ENCODE measurements at regions not wholly inside any gene's neighbourhood (a gene's known extent, or its start where the extent isn't known, plus 50 kb on each side); places are given as distances from the start of the nearest gene placed in this dataset.
A peak's percentile ranks its signal among the peaks of the same experiment; 100 is the strongest.

DNA sequence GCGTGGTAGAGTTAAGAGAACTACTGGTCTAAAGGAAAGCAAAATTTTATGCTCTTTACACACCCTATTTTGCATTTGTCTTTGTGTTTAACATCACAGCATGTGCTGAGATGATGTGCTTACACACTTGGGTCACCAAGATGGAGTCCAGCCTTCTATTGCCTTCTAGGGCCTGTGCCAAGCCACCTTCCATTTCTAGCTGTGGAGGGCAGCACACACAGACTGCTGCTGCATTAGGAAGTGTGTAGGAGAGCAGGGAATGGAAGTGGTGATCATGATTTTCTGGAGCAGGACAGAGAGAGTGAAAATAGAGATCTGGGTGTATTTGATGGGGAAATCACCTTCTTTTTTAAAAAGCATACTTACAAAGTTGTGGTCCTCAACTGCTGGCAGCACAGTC is 191.6 kb downstream of the SOX4 start:
- Histone ChIP-seq H3K14ac (ENCODE audit: low read length) (no peak overlapping the region), H2BK120ac (ENCODE audit: insufficient read depth, low read length, poor library complexity) (no peak overlapping the region), H3K4me3 (ENCODE audit: low read depth, low read length) (no peak overlapping the region), H3K9me3 (ENCODE audit: insufficient read depth, low read depth, low read length) (no peaks in the 10 kb centered on the region), H3K4me1 (ENCODE audit: control insufficient read depth in 1 of 2, insufficient read depth in 2 of 2, low read length in 2 of 2) (no peaks in the 10 kb centered on the region), H4K91ac (ENCODE audit: low read depth, low read length) (no peak overlapping the region), H3K4ac (ENCODE audit: low read depth, low read length) (no peak overlapping the region), H3K79me2 (ENCODE audit: control insufficient read depth, insufficient read depth, low read length, poor library complexity) (no peaks in the 10 kb centered on the region), H3K23ac (ENCODE audit: low read length) (no peak overlapping the region), H2AK5ac (ENCODE audit: low read length) (no peak overlapping the region), H3K9ac (ENCODE audit: low read length) (no peak overlapping the region), H3K18ac (ENCODE audit: low read length) (no peak overlapping the region), H3K27me3 (ENCODE audit: insufficient read depth, low read length) (no peaks in the 10 kb centered on the region), H3K27ac (ENCODE audit: low read depth, low read length) (no peak overlapping the region), H4K8ac (ENCODE audit: low read depth, low read length) (no peak overlapping the region), H3K36me3 (ENCODE audit: control insufficient read depth in 1 of 2, insufficient read depth in 2 of 2, low read length in 2 of 2) (peaks cover 0 to 7% of the 10 kb centered on the region in 2 experiments), H4K12ac (ENCODE audit: low read depth, low read length) (no peak overlapping the region), H2BK5ac (ENCODE audit: low read depth, low read length, poor library complexity) (no peak overlapping the region), H3K4me2 (ENCODE audit: low read length) (no peak overlapping the region), H2AFZ (ENCODE audit: insufficient read depth, low read length, poor library complexity) (no peak overlapping the region), H2BK12ac (ENCODE audit: low read length) (peak overlapping the region; percentile 1), H3K79me1 (ENCODE audit: low read length) (no peaks in the 10 kb centered on the region)
- DNase-seq = no peak
- WGBS (ENCODE audit: extremely low coverage, insufficient coverage, insufficient read length) = no CpG with 5 or more reads among the region's 1 CpG

DNA sequence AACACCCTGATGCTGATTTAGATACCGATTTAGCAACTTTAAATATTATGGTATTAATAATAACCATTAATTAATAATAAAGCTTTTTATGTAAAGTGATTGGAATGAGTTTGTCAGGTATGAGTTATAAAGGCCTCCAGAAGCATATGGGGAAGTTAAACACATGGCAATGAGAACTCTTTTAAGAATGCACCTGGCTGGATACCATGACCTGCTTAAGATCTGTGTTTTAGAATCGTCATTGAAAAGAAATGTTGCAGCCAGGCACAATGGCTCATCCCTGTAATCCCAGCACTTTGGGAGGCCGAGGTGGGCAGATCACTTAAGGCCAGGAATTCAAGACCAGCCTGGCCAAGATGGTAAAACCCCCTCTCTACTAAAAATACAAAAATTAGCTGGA is 197.5 kb downstream of the SOX4 start:
- no peak overlapping the region for H2BK12ac ChIP-seq (ENCODE audit: low read length)
- no peak overlapping the region for H3K27ac ChIP-seq (ENCODE audit: low read depth, low read length)
- H3K27me3 ChIP-seq (ENCODE audit: insufficient read depth, low read length) = no peaks in the 10 kb centered on the region
- H3K4me1 ChIP-seq (ENCODE audit: control insufficient read depth in 1 of 2, insufficient read depth in 2 of 2, low read length in 2 of 2) = no peaks in the 10 kb centered on the region
- no peak overlapping the region for H3K14ac ChIP-seq (ENCODE audit: low read length)
- H2BK120ac ChIP-seq (ENCODE audit: insufficient read depth, low read length, poor library complexity) = no peak overlapping the region
- no peak overlapping the region for H3K4me2 ChIP-seq (ENCODE audit: low read length)
- no peak overlapping the region for H3K23ac ChIP-seq (ENCODE audit: low read length)
- no peak overlapping the region for H4K91ac ChIP-seq (ENCODE audit: low read depth, low read length)
- H3K18ac ChIP-seq (ENCODE audit: low read length) = no peak overlapping the region
- no peak overlapping the region for H2BK5ac ChIP-seq (ENCODE audit: low read depth, low read length, poor library complexity)
- WGBS (ENCODE audit: extremely low coverage, insufficient coverage, insufficient read length) = no CpG with 5 or more reads among the region's 3 CpGs
- H4K8ac ChIP-seq (ENCODE audit: low read depth, low read length) = no peak overlapping the region
- no peaks in the 10 kb centered on the region for H3K79me1 ChIP-seq (ENCODE audit: low read length)
- peak; percentile 57 to 81 for DNase-seq
- no peak overlapping the region for H3K4me3 ChIP-seq (ENCODE audit: low read depth, low read length)
- no peaks in the 10 kb centered on the region for H3K9me3 ChIP-seq (ENCODE audit: insufficient read depth, low read depth, low read length)
- H4K12ac ChIP-seq (ENCODE audit: low read depth, low read length) = no peak overlapping the region
- no peak overlapping the region for H3K4ac ChIP-seq (ENCODE audit: low read depth, low read length)
- H2AFZ ChIP-seq (ENCODE audit: insufficient read depth, low read length, poor library complexity) = no peak overlapping the region
- H3K36me3 ChIP-seq (ENCODE audit: control insufficient read depth in 1 of 2, insufficient read depth in 2 of 2, low read length in 2 of 2) = peaks cover 3 to 6% of the 10 kb centered on the region in 2 experiments
- H3K9ac ChIP-seq (ENCODE audit: low read length) = no peak overlapping the region
- H3K79me2 ChIP-seq (ENCODE audit: control insufficient read depth, insufficient read depth, low read length, poor library complexity) = no peaks in the 10 kb centered on the region
- no peak overlapping the region for H2AK5ac ChIP-seq (ENCODE audit: low read length)

- Histone ChIP-seq H4K8ac (ENCODE audit: low read depth, low read length) (no peak overlapping the region), H3K14ac (ENCODE audit: low read length) (no peak overlapping the region), H3K4me3 (ENCODE audit: low read depth, low read length) (no peak overlapping the region), H2BK12ac (ENCODE audit: low read length) (no peak overlapping the region), H3K9ac (ENCODE audit: low read length) (no peak overlapping the region), H4K91ac (ENCODE audit: low read depth, low read length) (no peak overlapping the region), H3K4me1 (ENCODE audit: control insufficient read depth in 1 of 2, insufficient read depth in 2 of 2, low read length in 2 of 2) (no peaks in the 10 kb centered on the region), H3K9me3 (ENCODE audit: insufficient read depth, low read depth, low read length) (no peaks in the 10 kb centered on the region), H2AFZ (ENCODE audit: insufficient read depth, low read length, poor library complexity) (no peak overlapping the region), H3K4ac (ENCODE audit: low read depth, low read length) (no peak overlapping the region), H3K36me3 (ENCODE audit: control insufficient read depth in 1 of 2, insufficient read depth in 2 of 2, low read length in 2 of 2) (peaks cover 3 to 4% of the 10 kb centered on the region in 2 experiments), H2BK120ac (ENCODE audit: insufficient read depth, low read length, poor library complexity) (no peak overlapping the region), H3K4me2 (ENCODE audit: low read length) (no peak overlapping the region), H3K79me1 (ENCODE audit: low read length) (no peaks in the 10 kb centered on the region), H2AK5ac (ENCODE audit: low read length) (no peak overlapping the region), H3K79me2 (ENCODE audit: control insufficient read depth, insufficient read depth, low read length, poor library complexity) (no peaks in the 10 kb centered on the region), H3K27me3 (ENCODE audit: insufficient read depth, low read length) (no peaks in the 10 kb centered on the region), H3K18ac (ENCODE audit: low read length) (no peak overlapping the region), H2BK5ac (ENCODE audit: low read depth, low read length, poor library complexity) (no peak overlapping the region), H3K23ac (ENCODE audit: low read length) (no peak overlapping the region), H3K27ac (ENCODE audit: low read depth, low read length) (no peak overlapping the region), H4K12ac (ENCODE audit: low read depth, low read length) (no peak overlapping the region)
- DNase-seq = peak in 1 of 2 donors; percentile 50
- no CpG with 5 or more reads among the region's 4 CpGs for WGBS (ENCODE audit: extremely low coverage, insufficient coverage, insufficient read length)
These were observed 198.0 kb downstream of the SOX4 start for GRCh38 chr6:21791581-21791980.

DNA sequence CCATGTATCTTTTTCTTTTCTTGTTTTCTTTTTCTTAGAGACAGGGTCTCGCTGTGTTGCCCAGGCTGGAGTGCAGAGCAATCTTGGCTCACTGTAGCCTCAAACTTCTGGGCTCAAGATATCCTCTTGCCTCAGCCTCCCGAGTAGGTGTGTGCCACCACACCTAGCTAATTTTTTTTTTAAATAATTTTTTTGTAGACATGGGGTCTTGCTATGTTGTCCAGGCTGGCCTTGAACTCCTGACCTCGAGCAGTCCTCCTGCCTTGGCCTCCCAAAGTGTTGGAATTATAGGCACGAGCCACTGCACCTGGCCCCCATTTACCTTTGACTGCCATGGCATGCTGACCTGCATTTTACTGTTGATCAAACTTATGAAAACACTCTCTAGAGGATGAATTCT is 198.6 kb downstream of the SOX4 start:
- Histone ChIP-seq H2AFZ (ENCODE audit: insufficient read depth, low read length, poor library complexity) (no peak overlapping the region), H2BK5ac (ENCODE audit: low read depth, low read length, poor library complexity) (no peak overlapping the region), H3K4me1 (ENCODE audit: control insufficient read depth in 1 of 2, insufficient read depth in 2 of 2, low read length in 2 of 2) (no peaks in the 10 kb centered on the region), H3K23ac (ENCODE audit: low read length) (no peak overlapping the region), H4K8ac (ENCODE audit: low read depth, low read length) (no peak overlapping the region), H3K36me3 (ENCODE audit: control insufficient read depth in 1 of 2, insufficient read depth in 2 of 2, low read length in 2 of 2) (peaks cover 3 to 4% of the 10 kb centered on the region in 2 experiments), H3K4me3 (ENCODE audit: low read depth, low read length) (no peak overlapping the region), H4K91ac (ENCODE audit: low read depth, low read length) (no peak overlapping the region), H2BK12ac (ENCODE audit: low read length) (no peak overlapping the region), H3K27ac (ENCODE audit: low read depth, low read length) (no peak overlapping the region), H3K79me1 (ENCODE audit: low read length) (no peaks in the 10 kb centered on the region), H3K4me2 (ENCODE audit: low read length) (no peak overlapping the region), H3K27me3 (ENCODE audit: insufficient read depth, low read length) (no peaks in the 10 kb centered on the region), H3K14ac (ENCODE audit: low read length) (no peak overlapping the region), H3K9ac (ENCODE audit: low read length) (no peak overlapping the region), H3K9me3 (ENCODE audit: insufficient read depth, low read depth, low read length) (no peaks in the 10 kb centered on the region), H3K18ac (ENCODE audit: low read length) (no peak overlapping the region), H2AK5ac (ENCODE audit: low read length) (no peak overlapping the region), H2BK120ac (ENCODE audit: insufficient read depth, low read length, poor library complexity) (no peak overlapping the region), H3K4ac (ENCODE audit: low read depth, low read length) (no peak overlapping the region), H3K79me2 (ENCODE audit: control insufficient read depth, insufficient read depth, low read length, poor library complexity) (no peaks in the 10 kb centered on the region), H4K12ac (ENCODE audit: low read depth, low read length) (no peak overlapping the region)
- DNase-seq = peak in 1 of 2 donors; percentile 14
- WGBS (ENCODE audit: extremely low coverage, insufficient coverage, insufficient read length) = no CpG with 5 or more reads among the region's 4 CpGs

All from trophoblast cell (in vitro differentiated cells and primary cell).